NCI-H82 treated with DMSO at 0.1 percent for 48 hours (cell line): ENCODE measurements at regions not wholly inside any gene's neighbourhood (a gene's known extent, or its start where the extent isn't known, plus 50 kb on each side); places are given as distances from the start of the nearest gene placed in this dataset.
"Not testable (repeated sequence)": the region's sequence is repeated elsewhere in the genome, so short reads cannot be mapped to it uniquely, and the experiment has no call there.

Experiments used
- DNase-seq: peaks from one replicate; lab custom pipeline; 2025; ENCODE audit not compliant: unreplicated experiment; lab: John Stamatoyannopoulos, UW

- no peak for DNase-seq
Measured at GRCh38 chr2:138298900-138299299, 202.7 kb upstream of the SPOPL start.

GRCh38 chr2:138306626-138307025 is 194.9 kb upstream of the SPOPL start:
- DNase-seq = no peak

GRCh38 chr2:138307099-138307498 is 194.5 kb upstream of the SPOPL start:
- DNase-seq = no peak

- DNase-seq = no peak
Measured at GRCh38 chr2:138309760-138310159, 191.8 kb upstream of the SPOPL start.

GRCh38 chr2:138312061-138312460 is 189.5 kb upstream of the SPOPL start:
- DNase-seq = no peak

GRCh38 chr2:138315619-138316018 is 186.0 kb upstream of the SPOPL start:
- not testable (repeated sequence) for DNase-seq

- DNase-seq = no peak
Measured at GRCh38 chr2:138319616-138320015, 182.0 kb upstream of the SPOPL start.

GRCh38 chr2:138321458-138321857 is 180.1 kb upstream of the SPOPL start:
- no peak for DNase-seq

GRCh38 chr2:138323382-138324067 is 178.0 kb upstream of the SPOPL start:
- DNase-seq = no peak

- no peak for DNase-seq
Measured at GRCh38 chr2:138324068-138324771, 177.3 kb upstream of the SPOPL start.

GRCh38 chr2:138327967-138328366 is 173.6 kb upstream of the SPOPL start:
- DNase-seq = no peak

- no peak for DNase-seq
Measured at GRCh38 chr2:138329162-138329561, 172.4 kb upstream of the SPOPL start.

GRCh38 chr2:138329591-138329990 is 172.0 kb upstream of the SPOPL start:
- DNase-seq = no peak

- DNase-seq = no peak
Measured at GRCh38 chr2:138333121-138333520, 168.4 kb upstream of the SPOPL start.

- no peak for DNase-seq
Measured at GRCh38 chr2:138333677-138334076, 167.9 kb upstream of the SPOPL start.

GRCh38 chr2:138334323-138334722 is 167.2 kb upstream of the SPOPL start:
- DNase-seq = no peak

GRCh38 chr2:138335036-138335435 is 166.5 kb upstream of the SPOPL start:
- no peak for DNase-seq

GRCh38 chr2:138336146-138336545 is 165.4 kb upstream of the SPOPL start:
- no peak for DNase-seq

- no peak for DNase-seq
Measured at GRCh38 chr2:138355244-138355643, 146.3 kb upstream of the SPOPL start.

- no peak for DNase-seq
Measured at GRCh38 chr2:138356178-138356577, 145.4 kb upstream of the SPOPL start.

GRCh38 chr2:138359532-138359931 is 142.0 kb upstream of the SPOPL start:
- DNase-seq = no peak

- no peak for DNase-seq
Measured at GRCh38 chr2:138364554-138365162, 136.9 kb upstream of the SPOPL start.
